A549 (cell line): ENCODE measurements at regions not wholly inside any gene's neighbourhood (a gene's known extent, or its start where the extent isn't known, plus 50 kb on each side); places are given as distances from the start of the nearest gene placed in this dataset.
A peak's percentile ranks its signal among the peaks of the same experiment; 100 is the strongest.

Experiments
- ATAC-seq, 2 experiments: fragments of 200-7000 bp in 1 of 2; fragments of >200 bp in 1 of 2; cut with Nextera tagmentation in 1 of 2; cut with Tn5 transposase in 1 of 2; 3 replicates each; pipeline versions ENCODE4 v1.8.0 to v1.9.1; 2018 to 2020; ENCODE audit warnings: mild to moderate bottlenecking in 1 of 2, moderate library complexity in 1 of 2
- CTCF ChIA-PET: fragments of 300-600 bp; sonication (Branson Sonifier 250); formaldehyde crosslinking; extraction: SDS; loops from one replicate; lab custom pipeline; 2021; ENCODE audit warnings: antibody characterized with exemption, inconsistent platforms; lab: Yijun Ruan, JAX
- POLR2A ChIA-PET: fragments of 350-600 bp; formaldehyde crosslinking; extraction: SDS; loops from one replicate; lab custom pipeline; 2021; ENCODE audit warnings: antibody characterized with exemption, inconsistent platforms; lab: Yijun Ruan, JAX
- DNase-seq, 2 experiments: peaks; one replicate each; pipeline versions ENCODE4 v3.0.0 to v3.0.0-alpha.2; 2011 to 2016; ENCODE audit warnings: low read depth in 1 of 2, low spot score in 1 of 2
- FAIRE-seq: peaks from 2 replicates; lab custom pipeline; 2011; peaks lifted over from hg19 to GRCh38; lab: Jason Lieb, UNC
- H3K27ac ChIP-seq, 2 experiments: fragments of >200 bp; sonication (Bioruptor Twin); formaldehyde crosslinking; 3 replicates each; pipeline ENCODE4 v1.5.1; 2016 to 2017
- H3K4me1 ChIP-seq: fragments of >200 bp; sonication (Bioruptor Twin); formaldehyde crosslinking; 3 replicates; pipeline ENCODE4 v1.6.1; 2016
- H3K4me2 ChIP-seq: fragments of >200 bp; sonication (Bioruptor Twin); formaldehyde crosslinking; 3 replicates; pipeline ENCODE4 v1.6.1; 2016
- H3K4me3 ChIP-seq: fragments of >200 bp; sonication (Bioruptor Twin); formaldehyde crosslinking; 3 replicates; pipeline ENCODE4 v1.5.1; 2016
- H3K9me3 ChIP-seq: fragments of >200 bp; sonication (Bioruptor Twin); formaldehyde crosslinking; 3 replicates; pipeline ENCODE4 v1.6.1; 2016
- ATOH8 ChIP-seq: fragments of 250-450 bp; sonication (Bioruptor Pico); IDR thresholded peaks from 2 replicates; pipeline ENCODE4 v1.5.0; 2020; ENCODE audit warnings: low read depth, mild to moderate bottlenecking, moderate library complexity
- BHLHE40 ChIP-seq: IDR thresholded peaks from 2 replicates; pipeline ENCODE4 v1.6.1; 2012; ENCODE audit warnings: low read depth, low read length, inconsistent platforms
- CBX8 ChIP-seq: fragments of 200-600 bp; sonication (generic); IDR thresholded peaks from 2 replicates; pipeline ENCODE4 v1.6.1; 2016
- CEBPB ChIP-seq, 2 experiments: fragments of >200 bp in 1 of 2; sonication (Bioruptor Twin) in 1 of 2; formaldehyde crosslinking in 1 of 2; IDR thresholded peaks; 2 replicates each; pipeline ENCODE4 v1.6.1; 2012 to 2016
- CHD2 ChIP-seq: fragments of 150-350 bp; IDR thresholded peaks from 2 replicates; pipeline ENCODE4 v1.6.1; 2014; ENCODE audit warnings: low read length; ENCODE audit not compliant: partially characterized antibody
- E2F6 ChIP-seq: IDR thresholded peaks from 2 replicates; pipeline ENCODE4 v1.6.1; 2012; ENCODE audit warnings: low read depth, borderline replicate concordance
- EP300 ChIP-seq, 2 experiments: fragments of >200 bp; sonication (Bioruptor Twin); formaldehyde crosslinking; IDR thresholded peaks; 2 replicates in 1 of 2; 3 replicates in 1 of 2; pipeline ENCODE4 v1.6.1; 2016 to 2017
- HDAC2 ChIP-seq: fragments of 200-600 bp; sonication (generic); IDR thresholded peaks from 2 replicates; pipeline ENCODE4 v1.6.1; 2016
- HES2 ChIP-seq: fragments of >200 bp; sonication (Bioruptor Twin); formaldehyde crosslinking; IDR thresholded peaks from 2 replicates; pipeline ENCODE4 v1.6.1; 2016
- HMGXB4 ChIP-seq: fragments of 250-450 bp; sonication (Bioruptor Pico); IDR thresholded peaks from 2 replicates; pipeline ENCODE4 v1.5.0; 2021; ENCODE audit warnings: mild to moderate bottlenecking, moderate library complexity, borderline replicate concordance
- JUNB ChIP-seq: fragments of >200 bp; sonication (Bioruptor Twin); formaldehyde crosslinking; IDR thresholded peaks from 2 replicates; pipeline ENCODE4 v1.6.1; 2016
- MAFK ChIP-seq: fragments of 450-650 bp; IDR thresholded peaks from 2 replicates; pipeline ENCODE4 v1.6.1; 2014; ENCODE audit not compliant: partially characterized antibody
- MAZ ChIP-seq: fragments of 150-350 bp; IDR thresholded peaks from 2 replicates; pipeline ENCODE4 v1.6.1; 2014; ENCODE audit warnings: antibody characterized with exemption, low read depth, low read length, borderline replicate concordance
- NFE2L2 ChIP-seq: fragments of 150-350 bp; conservative IDR thresholded peaks from 2 replicates; pipeline ENCODE4 v1.6.1; 2014; ENCODE audit warnings: low read length
- NR3C1 ChIP-seq: fragments of >200 bp; sonication (Bioruptor Twin); formaldehyde crosslinking; IDR thresholded peaks from 3 replicates; pipeline ENCODE4 v1.6.1; 2017
- POLR2AphosphoS2 ChIP-seq: conservative IDR thresholded peaks from 2 replicates; pipeline ENCODE4 v1.6.1; 2012; ENCODE audit warnings: low read length, improper control_type of control experiment, inconsistent platforms
- RCOR1 ChIP-seq: fragments of 150-350 bp; IDR thresholded peaks from 2 replicates; pipeline ENCODE4 v1.6.1; 2014; ENCODE audit warnings: antibody characterized with exemption, low read length, low read depth
- RFX5 ChIP-seq: fragments of 450-650 bp; IDR thresholded peaks from 2 replicates; pipeline ENCODE4 v1.7.1; 2014; ENCODE audit warnings: antibody characterized with exemption, mild to moderate bottlenecking, moderate library complexity
- SMC3 ChIP-seq: fragments of >200 bp; sonication (Bioruptor Twin); formaldehyde crosslinking; IDR thresholded peaks from 3 replicates; pipeline ENCODE4 v1.6.1; 2018; ENCODE audit warnings: inconsistent platforms
- SREBF2 ChIP-seq: fragments of 450-650 bp; IDR thresholded peaks from 2 replicates; pipeline ENCODE4 v1.6.1; 2014; ENCODE audit warnings: mild to moderate bottlenecking, moderate library complexity
- TP53 ChIP-seq: fragments of 250-450 bp; sonication (Bioruptor Pico); IDR thresholded peaks from 2 replicates; pipeline ENCODE4 v1.5.0; 2021; ENCODE audit warnings: mild to moderate bottlenecking, moderate library complexity
- USF2 ChIP-seq: fragments of 450-650 bp; IDR thresholded peaks from 2 replicates; pipeline ENCODE4 v1.6.1; 2014; ENCODE audit warnings: antibody characterized with exemption
- WGBS: methylation state at CpG from one replicate; pipeline ENCODE4 v1.1.6; 2017; ENCODE audit errors: missing lambda C conversion rate; 5-methylcytosine and 5-hydroxymethylcytosine counted together

GRCh38 chr13:85527316-85527715 is 271.9 kb downstream of the SLITRK6 start (continued):
- no peak for TF ChIP-seq ATOH8
- no peak for TF ChIP-seq POLR2AphosphoS2
- TF ChIP-seq MAFK = no peak
- TF ChIP-seq HMGXB4 = no peak
- no peak for TF ChIP-seq TP53 (CRISPR knock-in tag)

- no peak for TF ChIP-seq NFE2L2
- no peak for TF ChIP-seq USF2
- TF ChIP-seq POLR2AphosphoS2 = no peak
- TF ChIP-seq SMC3 = no peak
- no peak for TF ChIP-seq HES2
- CTCF ChIA-PET = no interaction called here
- FAIRE-seq = no peak
- H3K9me3 ChIP-seq = no peaks in the 10 kb centered on the region
- no peak overlapping the region for H3K4me3 ChIP-seq
- POLR2A ChIA-PET = no interaction called here
- no peak overlapping the region for H3K4me2 ChIP-seq
- ATAC-seq = no peak
- WGBS = 69% methylated on average over 2 of the region's 2 CpGs
- peaks cover 30% of the 10 kb centered on the region; the same call in 2 of the 3 replicates for H3K4me1 ChIP-seq
- no peak for DNase-seq
- H3K27ac ChIP-seq = no peak overlapping the region
Measured at GRCh38 chr13:85525411-85525810, 273.8 kb downstream of the SLITRK6 start.

GRCh38 chr13:85521657-85522056 is 277.6 kb downstream of the SLITRK6 start:
- DNase-seq = no peak
- Histone ChIP-seq H3K27ac (no peak overlapping the region), H3K4me2 (no peak overlapping the region), H3K4me1 (peaks cover 15% of the 10 kb centered on the region; the same call in 2 of the 3 replicates), H3K4me3 (no peak overlapping the region), H3K9me3 (no peaks in the 10 kb centered on the region)
- 32% methylated on average over 2 of the region's 2 CpGs for WGBS
- POLR2A ChIA-PET = no interaction called here
- no peak for ATAC-seq
- FAIRE-seq = no peak
- TF ChIP-seq RFX5 = no peak
- no peak for TF ChIP-seq EP300 (IDR thresholded peaks at IDR 0.05)
- no peak for TF ChIP-seq MAZ
- no peak for TF ChIP-seq CBX8
- no peak for TF ChIP-seq CHD2
- no peak for TF ChIP-seq NFE2L2
- no peak for TF ChIP-seq BHLHE40
- TF ChIP-seq JUNB = no peak
- no peak for TF ChIP-seq RCOR1
- CTCF ChIA-PET = no interaction called here

GRCh38 chr13:85520445-85520844 is 278.8 kb downstream of the SLITRK6 start:
- ATAC-seq (no peak), FAIRE-seq (no peak), DNase-seq (no peak)
- H3K4me1 ChIP-seq = peaks cover 15% of the 10 kb centered on the region; the same call in 2 of the 3 replicates
- CTCF ChIA-PET = no interaction called here
- peak overlapping the region in 1 of 2 experiments; percentile 44; a peak in 2 of 6 replicates for H3K27ac ChIP-seq
- peak overlapping the region; percentile 21; the same call in 2 of the 3 replicates for H3K4me2 ChIP-seq
- H3K9me3 ChIP-seq = peaks cover 4% of the 10 kb centered on the region; the same call in 2 of the 3 replicates
- no peak overlapping the region for H3K4me3 ChIP-seq
- POLR2A ChIA-PET = interaction anchor here (1.3 kb wide), 1 partner anchor 11 kb away, joined by 4 read pairs; no protein-coding TSS in a partner anchor
- TF ChIP-seq CEBPB (IDR thresholded peaks at IDR 0.05) (peak in 1 of 2 experiments; percentile 31; a peak in 2 of 4 replicates), E2F6 (no peak), HDAC2 (no peak), SREBF2 (no peak), NR3C1 (no peak)
